ENCODE measurements at regions not wholly inside any gene's neighbourhood (a gene's known extent, or its start where the extent isn't known, plus 50 kb on each side); places are given as distances from the start of the nearest gene placed in this dataset.

DNA sequence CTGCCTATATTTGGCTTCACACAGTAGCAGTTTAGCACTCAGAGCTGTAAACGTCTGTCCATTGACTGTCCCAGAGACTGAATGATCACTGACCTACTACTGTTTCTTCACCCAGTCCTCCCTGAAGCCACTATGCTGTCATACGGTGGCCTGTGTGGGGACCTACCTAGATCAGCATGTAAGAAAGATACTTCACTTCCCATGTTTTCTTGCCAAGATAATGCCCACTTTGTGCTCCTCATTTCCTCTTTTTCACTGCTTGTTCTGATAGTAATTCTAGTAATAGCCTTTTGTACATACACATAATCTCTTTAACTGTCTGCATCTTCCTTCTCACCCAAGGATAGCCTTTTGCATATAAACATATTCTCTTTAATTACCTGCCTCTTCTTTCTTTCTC lies 109.9 kb upstream of the TIAM2 start:
- H3K27ac Mint-ChIP-seq, result no peak overlapping the region
- H3K27me3 Mint-ChIP-seq, result no peaks in the 10 kb centered on the region
- H3K36me3 Mint-ChIP-seq, result peaks cover 20% of the 10 kb centered on the region
- peaks cover 3% of the 10 kb centered on the region for H3K4me1 Mint-ChIP-seq
- ATAC-seq (ENCODE audit: low read depth), result no peak
- DNase-seq (ENCODE audit: low spot score in 2 of 2), result no peak
- no peaks in the 10 kb centered on the region for H3K9me3 Mint-ChIP-seq
- H3K4me3 Mint-ChIP-seq, result no peak overlapping the region

DNA sequence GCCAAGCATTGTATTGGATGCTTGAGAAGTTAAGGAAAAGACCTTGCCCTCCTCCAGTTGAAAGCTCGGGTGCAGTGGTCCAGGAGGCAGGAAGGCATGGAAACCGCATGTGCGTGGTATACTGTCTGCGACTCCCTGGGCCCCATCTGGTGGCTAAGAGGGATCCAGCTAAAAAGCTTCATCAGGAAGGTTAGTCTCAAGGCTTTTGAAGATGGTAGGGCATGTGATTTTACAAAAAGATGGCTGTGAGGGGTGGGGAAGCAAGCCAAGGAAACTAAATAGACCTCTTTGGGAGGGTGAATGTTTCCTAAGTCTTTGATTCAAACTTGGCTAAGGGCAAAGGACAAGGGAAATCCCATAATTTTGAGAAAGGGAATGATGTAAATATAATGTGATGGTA lies 109.1 kb upstream of the TIAM2 start:
- no peak for DNase-seq (ENCODE audit: low spot score in 2 of 2)
- Mint-ChIP-seq H3K4me3 (no peak overlapping the region), H3K27me3 (no peaks in the 10 kb centered on the region), H3K9me3 (no peaks in the 10 kb centered on the region), H3K36me3 (peaks cover 20% of the 10 kb centered on the region), H3K4me1 (peaks cover 3% of the 10 kb centered on the region), H3K27ac (no peak overlapping the region)
- no peak for ATAC-seq (ENCODE audit: low read depth)

DNA sequence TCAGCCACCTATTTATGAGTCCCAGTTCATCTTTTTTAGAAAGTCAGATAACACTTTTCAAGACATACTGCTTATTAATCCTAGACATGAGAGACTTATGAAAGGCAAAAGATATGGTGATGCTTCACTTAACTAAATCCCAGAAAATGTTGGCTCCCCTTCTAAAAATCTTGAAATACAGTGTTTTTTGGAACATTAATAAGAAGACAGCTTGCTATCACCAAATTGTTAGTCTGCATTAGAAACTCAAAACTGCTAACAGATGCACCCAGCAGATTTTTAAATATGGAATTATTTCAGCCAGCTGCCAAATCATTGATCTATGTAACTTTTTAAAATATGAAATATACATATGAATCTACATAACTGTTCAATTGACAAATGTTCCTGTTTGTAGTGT lies 108.6 kb upstream of the TIAM2 start:
- Mint-ChIP-seq H3K9me3 (no peaks in the 10 kb centered on the region), H3K27me3 (no peaks in the 10 kb centered on the region), H3K27ac (no peak overlapping the region), H3K4me3 (no peak overlapping the region), H3K36me3 (peaks cover 20% of the 10 kb centered on the region), H3K4me1 (peaks cover 3% of the 10 kb centered on the region)
- ATAC-seq (ENCODE audit: low read depth) (no peak), DNase-seq (ENCODE audit: low spot score in 2 of 2) (no peak)

DNA sequence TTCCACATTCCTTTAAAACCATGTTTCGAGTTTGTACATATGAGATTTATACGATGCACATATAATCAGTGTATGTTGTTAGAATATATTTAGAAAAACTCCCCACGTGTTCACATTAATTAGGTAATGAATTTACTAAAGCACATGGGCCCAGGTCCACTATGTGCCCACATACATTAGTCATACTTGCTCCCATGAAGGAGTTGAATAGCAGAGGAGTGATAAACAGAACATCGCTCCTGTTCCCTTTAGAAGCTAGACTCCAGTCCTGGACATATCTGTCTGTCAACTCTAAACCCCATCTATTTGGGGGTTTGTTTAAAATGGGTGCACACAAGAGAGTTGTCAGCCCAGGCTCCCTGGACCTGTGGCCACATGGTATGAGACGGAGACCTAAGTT lies 108.1 kb upstream of the TIAM2 start:
- no peaks in the 10 kb centered on the region for H3K27me3 Mint-ChIP-seq

DNA sequence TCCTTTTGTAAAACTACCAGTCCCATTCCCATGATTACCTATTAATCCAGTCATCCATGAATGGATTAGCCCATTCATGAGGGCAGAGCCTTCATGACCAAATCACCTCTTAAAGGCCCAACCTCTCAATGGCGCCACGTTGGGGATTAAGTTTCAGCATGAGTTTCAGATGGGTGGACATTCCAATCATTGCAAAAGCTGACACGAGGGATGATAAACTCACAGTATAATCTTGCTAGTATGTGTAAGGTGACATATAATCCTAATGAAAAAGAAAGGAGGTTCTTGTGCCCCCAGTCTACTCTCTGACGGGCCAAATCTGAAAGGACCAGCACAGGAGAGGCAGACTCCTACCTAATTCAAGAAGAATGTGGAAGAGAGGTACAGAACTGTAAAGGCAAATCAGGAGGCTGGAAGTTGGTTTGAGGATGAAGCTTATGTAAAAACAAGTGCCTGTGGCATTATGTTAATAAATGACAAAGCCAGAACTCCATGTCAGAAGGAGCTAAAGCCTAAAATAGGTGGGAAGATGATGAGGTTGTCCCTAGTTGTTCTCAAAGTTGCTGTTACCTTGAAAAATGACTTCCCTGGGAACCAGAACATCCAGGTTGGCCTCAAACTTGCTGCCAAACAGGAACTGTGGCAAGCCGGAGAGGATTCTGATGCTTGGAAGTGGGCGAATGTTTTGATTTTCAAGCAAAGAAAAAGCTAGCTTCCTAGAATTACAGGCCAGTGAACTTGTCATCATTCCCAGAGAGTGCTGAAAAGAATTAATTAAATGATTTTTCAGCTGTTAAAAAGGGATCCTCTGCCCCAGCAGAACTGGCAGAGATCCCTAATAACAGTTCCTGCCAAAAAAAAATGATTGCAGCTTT lies 106.5 kb upstream of the TIAM2 start:
- peaks cover 13% of the 10 kb centered on the region for H3K36me3 Mint-ChIP-seq
- H3K27ac Mint-ChIP-seq, result no peak overlapping the region
- DNase-seq (ENCODE audit: low spot score in 2 of 2), result no peak
- H3K4me3 Mint-ChIP-seq, result no peak overlapping the region
- H3K9me3 Mint-ChIP-seq, result no peaks in the 10 kb centered on the region
- peaks cover 3% of the 10 kb centered on the region for H3K4me1 Mint-ChIP-seq
- H3K27me3 Mint-ChIP-seq, result no peaks in the 10 kb centered on the region
- ATAC-seq (ENCODE audit: low read depth), result no peak

More for the DNA sequence above, 108.1 kb upstream of the TIAM2 start:
- DNase-seq (ENCODE audit: low spot score in 2 of 2), result no peak
- no peak overlapping the region for H3K4me3 Mint-ChIP-seq
- ATAC-seq (ENCODE audit: low read depth), result no peak
- H3K36me3 Mint-ChIP-seq, result peaks cover 20% of the 10 kb centered on the region
- no peaks in the 10 kb centered on the region for H3K9me3 Mint-ChIP-seq
- H3K4me1 Mint-ChIP-seq, result peaks cover 3% of the 10 kb centered on the region
- H3K27ac Mint-ChIP-seq, result no peak overlapping the region

DNA sequence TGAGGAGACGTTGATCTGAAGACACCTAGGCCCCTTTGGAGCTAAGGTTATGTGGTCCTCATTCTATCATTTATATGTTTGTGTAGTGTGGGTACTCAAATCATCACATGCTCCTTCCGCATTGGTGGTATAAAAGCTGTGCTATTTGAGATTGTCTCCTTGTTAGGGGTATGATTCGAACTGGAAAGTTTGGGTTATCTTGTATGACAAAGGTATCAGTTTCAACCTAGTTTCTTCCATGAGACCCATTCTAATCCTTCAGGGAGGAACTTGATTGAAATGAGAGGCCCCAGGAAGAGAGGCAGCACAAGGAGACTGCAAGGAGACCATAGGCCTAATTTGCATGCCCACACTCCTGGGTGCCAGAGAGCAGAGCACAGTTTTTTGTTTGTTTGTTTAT lies 104.2 kb upstream of the TIAM2 start:
- ATAC-seq (ENCODE audit: low read depth) (no peak), DNase-seq (ENCODE audit: low spot score in 2 of 2) (no peak)
- Mint-ChIP-seq H3K36me3 (peaks cover 8% of the 10 kb centered on the region), H3K27ac (no peak overlapping the region), H3K4me1 (peaks cover 5% of the 10 kb centered on the region), H3K4me3 (no peak overlapping the region), H3K9me3 (no peaks in the 10 kb centered on the region), H3K27me3 (no peaks in the 10 kb centered on the region)

DNA sequence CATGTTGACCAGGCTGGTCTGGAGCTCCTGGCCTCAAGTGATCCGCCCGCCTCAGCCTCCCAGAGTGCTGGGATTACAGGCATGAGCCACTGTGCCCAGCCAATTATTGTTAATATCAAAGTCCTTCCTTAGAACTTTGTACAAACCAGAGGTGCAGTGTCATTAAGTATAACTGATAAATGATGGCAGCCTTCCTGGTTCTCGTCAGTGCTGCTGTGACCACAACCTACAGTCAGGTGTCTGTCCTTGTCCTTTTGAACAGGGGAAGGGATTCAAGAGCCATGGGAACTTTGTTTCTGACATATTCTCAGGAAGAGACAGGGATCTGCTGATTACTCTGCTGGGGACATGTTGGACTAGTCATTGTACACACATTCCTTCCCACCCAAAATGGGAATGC lies 103.2 kb upstream of the TIAM2 start:
- Mint-ChIP-seq H3K4me3 (no peak overlapping the region), H3K36me3 (peaks cover 15% of the 10 kb centered on the region), H3K27ac (no peak overlapping the region), H3K27me3 (no peaks in the 10 kb centered on the region), H3K4me1 (peaks cover 5% of the 10 kb centered on the region), H3K9me3 (no peaks in the 10 kb centered on the region)
- DNase-seq (ENCODE audit: low spot score in 2 of 2) (no peak), ATAC-seq (ENCODE audit: low read depth) (no peak)

DNA sequence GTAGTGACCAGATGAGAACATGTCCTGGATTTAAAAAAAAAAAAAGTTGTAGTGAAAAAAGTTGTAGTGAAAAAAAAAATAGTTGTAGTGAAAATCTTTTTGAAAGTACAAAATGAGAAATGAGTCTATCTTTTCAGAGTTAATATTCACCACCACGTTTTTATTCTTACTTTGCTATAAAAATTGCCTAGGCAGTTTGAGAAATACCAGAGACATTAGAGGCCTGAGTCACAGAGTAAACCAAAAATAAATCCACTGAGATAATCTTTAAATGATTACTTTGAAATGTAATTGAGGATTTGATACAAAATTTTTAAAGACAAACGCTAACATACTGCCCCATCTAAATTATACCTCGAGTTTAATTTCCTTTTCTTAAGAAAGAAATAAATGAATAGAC lies 101.2 kb upstream of the TIAM2 start:
- DNase-seq (ENCODE audit: low spot score in 2 of 2) (no peak), ATAC-seq (ENCODE audit: low read depth) (no peak)
- Mint-ChIP-seq H3K27ac (no peak overlapping the region), H3K9me3 (no peaks in the 10 kb centered on the region), H3K36me3 (peaks cover 20% of the 10 kb centered on the region), H3K4me3 (no peak overlapping the region), H3K27me3 (no peaks in the 10 kb centered on the region), H3K4me1 (peaks cover 2% of the 10 kb centered on the region)

DNA sequence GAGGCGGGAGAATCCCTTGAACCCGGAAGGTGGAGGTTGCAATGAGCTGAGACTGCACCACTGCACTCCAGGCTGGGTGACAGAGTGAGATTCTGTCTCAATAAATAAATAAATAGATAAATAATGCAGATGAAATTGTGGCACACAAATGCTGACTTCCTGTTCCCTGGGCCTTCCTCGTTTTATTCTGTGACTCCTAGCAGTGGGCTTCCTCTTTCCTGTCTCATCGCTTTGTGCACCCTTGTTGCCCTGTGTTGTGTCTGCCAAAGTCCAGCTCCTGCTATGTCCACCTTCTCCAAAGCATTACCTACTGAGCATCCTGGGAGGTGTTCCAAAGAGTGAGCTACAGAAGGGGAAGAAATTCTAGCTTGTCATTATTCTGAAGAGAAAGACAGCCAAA lies 100.2 kb upstream of the TIAM2 start:
- Mint-ChIP-seq H3K27ac (peak overlapping the region; percentile 53), H3K4me3 (no peak overlapping the region), H3K27me3 (no peaks in the 10 kb centered on the region), H3K9me3 (no peaks in the 10 kb centered on the region), H3K4me1 (peaks cover 2% of the 10 kb centered on the region), H3K36me3 (peaks cover 16% of the 10 kb centered on the region)
- DNase-seq (ENCODE audit: low spot score in 2 of 2) (no peak), ATAC-seq (ENCODE audit: low read depth) (no peak)

DNA sequence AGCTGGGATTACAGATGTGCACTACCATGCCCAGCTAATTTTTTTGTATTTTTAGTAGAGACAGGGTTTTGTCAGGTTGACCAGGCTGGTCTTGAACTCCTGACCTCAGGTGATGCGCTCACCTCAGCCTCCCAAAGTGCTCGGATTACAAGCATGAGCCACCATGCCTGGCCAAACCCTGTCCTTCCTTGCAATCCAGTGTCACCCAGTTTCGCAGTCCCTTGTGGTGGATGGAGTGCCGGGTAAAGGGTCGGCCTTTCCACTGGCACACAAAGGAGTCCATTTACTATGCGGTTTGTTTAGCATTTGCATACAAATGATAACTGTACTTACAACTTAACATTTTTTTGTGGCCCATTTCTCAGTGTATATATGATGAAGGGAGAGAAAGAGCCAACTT lies 99.3 kb upstream of the TIAM2 start:
- Mint-ChIP-seq H3K9me3 (no peaks in the 10 kb centered on the region), H3K27me3 (no peaks in the 10 kb centered on the region), H3K4me1 (peaks cover 2% of the 10 kb centered on the region), H3K4me3 (no peak overlapping the region), H3K36me3 (peaks cover 17% of the 10 kb centered on the region), H3K27ac (no peak overlapping the region)
- no peak for ATAC-seq (ENCODE audit: low read depth)
- DNase-seq (ENCODE audit: low spot score in 2 of 2), result no peak

DNA sequence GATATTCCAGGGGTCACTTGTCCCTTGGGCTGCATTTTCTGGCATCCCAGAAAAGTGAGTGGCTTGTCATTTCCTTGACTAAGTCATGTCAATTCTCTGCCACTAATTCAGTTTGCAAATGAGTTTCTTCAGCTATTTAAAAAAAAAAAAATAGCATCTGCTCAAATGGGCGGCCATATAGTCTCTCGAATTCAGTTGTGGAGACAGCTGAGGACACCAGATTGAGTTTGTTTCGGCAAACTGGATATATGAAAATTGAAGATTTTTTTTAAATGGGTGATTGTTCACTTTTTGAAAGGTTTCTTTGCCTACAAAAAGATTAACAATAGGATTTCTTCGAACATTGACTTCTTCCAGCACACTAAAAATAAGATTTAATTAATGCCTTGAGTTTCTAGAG lies 96.3 kb upstream of the TIAM2 start:
- H3K27ac Mint-ChIP-seq, result no peak overlapping the region
- no peaks in the 10 kb centered on the region for H3K27me3 Mint-ChIP-seq
- DNase-seq (ENCODE audit: low spot score in 2 of 2) (no peak), ATAC-seq (ENCODE audit: low read depth) (no peak)
- peaks cover 2% of the 10 kb centered on the region for H3K4me1 Mint-ChIP-seq
- no peak overlapping the region for H3K4me3 Mint-ChIP-seq
- H3K9me3 Mint-ChIP-seq, result no peaks in the 10 kb centered on the region
- H3K36me3 Mint-ChIP-seq, result peaks cover 21% of the 10 kb centered on the region

DNA sequence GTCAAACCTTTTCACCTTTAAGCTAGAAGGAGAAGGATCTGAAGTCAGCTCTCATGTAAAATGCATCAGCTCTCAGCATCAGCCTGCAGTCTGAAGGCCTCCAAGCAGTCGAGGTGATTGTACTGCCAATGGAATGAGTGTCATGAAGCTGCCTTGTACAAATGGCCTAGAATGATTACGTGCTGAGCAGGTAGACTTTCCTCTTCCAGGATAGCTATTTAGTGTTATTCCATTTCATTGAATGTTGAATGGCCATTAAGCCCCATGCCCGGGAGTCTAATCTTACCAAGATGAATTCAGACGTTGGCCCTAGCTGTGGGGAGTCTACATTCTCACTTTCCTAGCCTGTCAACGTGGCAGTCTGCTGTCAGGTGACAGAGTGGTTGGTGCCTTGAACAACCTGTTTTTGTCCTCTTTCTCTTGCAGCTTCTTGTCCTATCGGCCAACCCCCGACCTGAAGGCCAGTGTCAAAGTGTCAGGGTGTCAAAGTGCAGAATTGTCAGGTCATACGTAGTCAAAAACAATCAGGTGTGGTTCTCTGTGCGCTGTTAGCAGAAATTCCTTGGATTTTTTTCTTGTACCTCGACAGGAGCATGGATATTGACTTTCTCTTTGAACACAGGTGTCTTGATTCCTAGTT lies 95.2 kb upstream of the TIAM2 start:
- ATAC-seq (ENCODE audit: low read depth) (no peak), DNase-seq (ENCODE audit: low spot score in 2 of 2) (no peak)
- Mint-ChIP-seq H3K36me3 (peaks cover 21% of the 10 kb centered on the region), H3K4me3 (no peak overlapping the region), H3K27ac (no peak overlapping the region), H3K27me3 (no peaks in the 10 kb centered on the region), H3K9me3 (no peaks in the 10 kb centered on the region), H3K4me1 (peaks cover 1% of the 10 kb centered on the region)

DNA sequence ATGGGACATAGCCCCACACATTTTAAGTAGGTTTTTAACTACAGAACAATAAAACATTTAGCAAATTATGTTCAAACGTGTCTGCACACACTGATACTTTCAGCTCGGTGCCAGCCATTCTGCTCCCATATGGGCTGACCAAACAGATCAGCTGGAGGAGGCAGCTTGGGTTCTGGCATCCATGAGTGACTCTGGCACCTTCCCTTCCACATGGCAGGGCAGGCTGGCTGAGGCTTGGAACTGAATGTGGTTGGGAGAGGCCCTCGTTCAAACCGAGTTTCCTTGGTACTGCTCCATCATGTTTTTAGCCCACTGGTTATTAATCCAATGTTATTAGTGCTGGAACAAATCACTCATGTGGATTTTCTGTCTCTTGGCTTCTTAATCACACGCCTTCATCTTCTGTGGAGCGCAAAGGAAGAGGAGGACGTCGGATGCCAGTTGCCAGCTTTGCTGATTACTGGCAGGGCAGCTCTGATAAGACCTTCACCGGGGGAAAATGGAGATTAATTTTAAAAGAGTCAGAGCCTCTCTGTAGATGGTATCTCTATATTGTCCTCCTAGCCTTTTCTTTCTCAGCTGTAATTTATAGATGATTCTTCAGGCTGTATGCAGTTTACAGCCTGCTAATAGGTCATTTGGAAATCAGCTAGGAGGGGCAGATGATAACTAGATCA lies 93.1 kb upstream of the TIAM2 start:
- DNase-seq (ENCODE audit: low spot score in 2 of 2) (no peak), ATAC-seq (ENCODE audit: low read depth) (no peak)
- H3K27me3 Mint-ChIP-seq, result no peaks in the 10 kb centered on the region
- H3K9me3 Mint-ChIP-seq, result no peaks in the 10 kb centered on the region
- H3K36me3 Mint-ChIP-seq, result peaks cover 12% of the 10 kb centered on the region
- no peak overlapping the region for H3K4me3 Mint-ChIP-seq
- no peak overlapping the region for H3K27ac Mint-ChIP-seq
- no peaks in the 10 kb centered on the region for H3K4me1 Mint-ChIP-seq

DNA sequence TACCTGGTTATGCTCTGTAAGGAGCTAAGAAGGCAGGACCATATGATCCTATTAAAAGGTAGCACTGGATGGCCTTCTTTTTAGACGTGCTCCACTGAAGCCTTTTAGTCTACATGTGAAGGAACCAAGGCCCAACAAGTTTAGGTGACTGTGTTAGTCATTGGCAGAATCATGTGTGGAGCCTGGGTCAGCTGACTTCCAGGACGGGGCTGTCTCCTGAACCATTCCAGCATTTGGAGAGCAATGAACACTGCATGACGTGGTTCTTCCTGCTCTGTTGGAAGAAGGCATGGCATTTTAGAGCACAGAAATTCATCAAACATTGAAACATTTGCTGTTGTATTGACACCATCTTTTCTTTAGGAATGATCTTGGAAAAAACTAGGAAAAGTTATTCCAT lies 87.8 kb upstream of the TIAM2 start:
- no peak for DNase-seq (ENCODE audit: low spot score in 2 of 2)
- peaks cover 4% of the 10 kb centered on the region for H3K36me3 Mint-ChIP-seq
- H3K4me1 Mint-ChIP-seq, result no peaks in the 10 kb centered on the region
- H3K4me3 Mint-ChIP-seq, result no peak overlapping the region
- no peak overlapping the region for H3K27ac Mint-ChIP-seq
- ATAC-seq (ENCODE audit: low read depth), result no peak
- no peaks in the 10 kb centered on the region for H3K9me3 Mint-ChIP-seq
- H3K27me3 Mint-ChIP-seq, result no peaks in the 10 kb centered on the region
